HUDEP-2 (cell line): ENCODE measurements at regions not wholly inside any gene's neighbourhood (a gene's known extent, or its start where the extent isn't known, plus 50 kb on each side); places are given as distances from the start of the nearest gene placed in this dataset.
"Not testable (repeated sequence)": the region's sequence is repeated elsewhere in the genome, so short reads cannot be mapped to it uniquely, and the experiment has no call there.

Experiments used
- DNase-seq, 76 experiments: peaks; one replicate each; lab custom pipeline; 2025; ENCODE audit not compliant: unreplicated experiment in 76 of 76; lab: John Stamatoyannopoulos, UW

DNA sequence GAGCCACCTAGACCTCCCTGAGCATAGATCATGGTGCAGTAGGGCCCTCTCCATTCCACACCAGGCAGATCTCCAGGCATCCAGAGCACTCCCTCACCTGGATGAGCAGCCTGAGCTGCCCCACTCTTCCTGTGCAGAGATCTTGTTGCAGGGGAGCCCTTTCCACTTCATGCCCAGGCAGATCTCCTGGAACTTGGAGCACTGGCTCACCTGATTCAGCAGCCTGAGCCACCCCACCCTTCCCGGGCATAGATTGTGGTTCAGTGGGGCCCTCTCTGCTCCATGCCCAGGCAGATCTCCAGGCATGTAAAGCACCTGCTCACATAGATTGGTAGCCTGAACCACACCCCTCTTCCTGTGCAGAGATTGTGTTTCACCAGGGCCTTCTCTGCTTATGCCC, 78.0 kb downstream of the SEC16B start:
- DNase-seq: no peak

DNA sequence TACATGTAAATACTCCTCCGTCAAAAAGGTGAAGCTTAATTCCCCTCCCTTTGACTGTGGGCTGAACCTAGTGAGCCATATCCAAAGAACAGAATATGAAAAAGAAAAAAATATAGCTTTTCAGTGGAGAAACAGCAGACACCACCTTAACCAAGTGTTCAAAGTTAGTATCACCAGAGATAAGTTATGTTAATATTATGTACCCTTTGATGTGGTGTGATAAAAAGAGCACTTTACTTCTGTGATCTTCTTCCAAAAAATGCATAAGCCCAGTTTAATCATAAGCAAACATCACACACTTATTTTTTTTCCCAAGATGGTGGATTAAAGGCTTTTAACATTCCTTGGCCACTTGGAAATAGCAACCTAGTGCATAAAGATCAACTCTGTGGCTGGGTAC, 79.4 kb downstream of the SEC16B start:
- no peak for DNase-seq

DNA sequence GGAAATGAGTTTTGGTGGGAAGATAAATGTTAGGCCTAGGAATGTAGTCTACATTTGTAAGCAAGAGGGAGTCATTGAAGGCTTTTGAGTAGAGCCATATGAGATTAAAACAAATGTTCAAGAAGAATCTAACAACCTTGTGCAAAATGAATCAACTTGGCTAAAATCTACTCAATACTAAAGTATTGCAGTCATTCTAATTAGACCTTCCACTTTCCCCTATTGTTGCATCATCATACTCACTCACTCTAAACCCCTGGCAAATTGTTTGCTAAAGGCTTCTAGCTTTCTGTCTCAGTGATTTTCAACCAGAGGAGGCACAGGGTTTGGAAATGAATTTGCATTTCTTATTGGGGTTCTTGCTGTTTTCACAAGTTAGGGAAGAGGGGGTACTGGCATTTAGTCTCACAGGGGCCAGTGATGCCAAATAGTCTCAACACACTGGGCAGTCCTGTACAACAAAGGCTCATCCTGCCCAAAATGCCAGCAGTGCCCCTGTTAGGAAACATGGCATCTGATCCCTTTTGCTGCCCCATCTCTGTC, 85.3 kb downstream of the SEC16B start:
- no peak for DNase-seq

DNA sequence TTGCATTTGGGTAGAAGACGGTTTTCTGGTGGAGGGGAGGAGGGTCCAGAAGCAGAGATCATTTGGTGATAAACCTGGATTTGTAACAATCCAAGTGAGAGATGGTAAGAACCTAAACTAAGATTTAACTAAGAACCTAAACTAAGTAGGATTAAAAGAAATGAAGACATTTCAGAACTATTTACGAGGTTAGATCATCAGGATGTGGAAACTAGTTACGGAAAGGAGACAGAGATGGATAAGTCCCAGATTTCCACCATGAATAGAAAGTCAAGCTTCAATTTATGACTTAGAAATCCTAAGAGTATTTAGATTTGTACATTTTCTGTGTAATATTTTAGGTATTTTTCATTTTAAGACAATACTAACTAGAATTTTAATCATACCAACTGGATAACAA, 86.3 kb downstream of the SEC16B start:
- DNase-seq: no peak

DNA sequence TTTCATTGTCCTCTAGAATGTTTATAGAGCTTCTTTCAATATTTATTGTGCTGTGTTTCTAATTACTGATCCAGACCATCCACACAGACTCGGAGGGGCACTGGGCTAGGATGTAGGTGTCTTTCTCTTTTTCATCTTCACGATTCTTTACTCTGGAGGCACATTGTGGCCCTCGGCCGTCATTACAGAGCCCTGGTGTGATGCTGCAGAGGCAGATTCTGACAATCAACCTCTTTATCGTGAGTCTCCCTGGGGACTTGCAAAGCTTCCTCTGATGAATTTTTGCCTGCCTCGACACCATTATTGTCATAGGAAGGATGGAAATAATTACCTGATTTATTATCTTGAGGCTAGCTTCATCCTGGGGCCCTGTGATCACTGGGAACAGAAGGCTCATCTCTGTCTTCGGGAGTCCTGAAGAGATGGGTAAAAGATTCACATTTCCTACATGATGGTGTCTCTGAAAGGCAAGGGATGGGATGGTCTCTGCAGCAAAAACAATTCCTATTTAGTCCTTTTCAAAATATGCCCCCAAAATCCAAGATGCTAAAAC, 89.4 kb downstream of the SEC16B start:
- DNase-seq: no peak

DNA sequence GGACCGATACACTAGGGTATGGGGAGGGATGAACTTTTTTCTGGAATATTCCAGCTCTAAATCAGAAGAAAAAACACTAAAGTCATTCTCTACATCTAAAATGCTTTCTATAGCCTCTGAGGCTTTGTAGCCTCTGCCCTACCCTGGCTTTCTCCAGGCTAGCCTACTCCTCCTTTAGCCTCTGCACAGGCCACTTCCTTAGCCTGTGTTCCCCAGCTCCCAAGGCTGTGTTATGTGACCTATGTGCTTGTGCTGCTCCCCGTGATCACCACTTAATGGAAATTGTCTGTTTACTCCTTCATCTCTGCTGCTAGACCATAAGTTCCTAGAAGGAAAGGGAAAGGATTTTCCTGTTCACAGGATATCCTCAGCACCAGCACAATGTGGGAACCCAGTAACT, 92.8 kb downstream of the SEC16B start:
- no peak for DNase-seq

DNA sequence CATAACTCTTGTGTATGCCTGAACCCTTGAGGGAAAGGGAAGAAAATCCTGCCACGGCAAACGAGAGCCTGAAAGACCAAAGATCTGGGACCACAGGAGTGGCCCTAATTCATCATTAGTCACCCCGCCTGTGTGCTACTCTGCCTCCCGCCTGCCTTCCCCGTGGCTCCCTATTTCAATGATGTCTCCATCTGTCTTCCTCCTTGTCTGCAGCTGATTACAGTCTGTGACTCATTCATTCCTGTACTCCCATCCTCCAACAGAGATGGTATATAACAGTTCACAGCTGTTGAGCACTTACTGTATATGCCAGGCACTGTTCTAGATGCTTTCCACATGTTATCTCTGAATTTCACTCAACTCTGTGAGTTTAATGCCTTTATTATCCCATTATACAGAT, 96.6 kb downstream of the SEC16B start:
- peak in 2 of 76 experiments; percentile 2 to 9 for DNase-seq

DNA sequence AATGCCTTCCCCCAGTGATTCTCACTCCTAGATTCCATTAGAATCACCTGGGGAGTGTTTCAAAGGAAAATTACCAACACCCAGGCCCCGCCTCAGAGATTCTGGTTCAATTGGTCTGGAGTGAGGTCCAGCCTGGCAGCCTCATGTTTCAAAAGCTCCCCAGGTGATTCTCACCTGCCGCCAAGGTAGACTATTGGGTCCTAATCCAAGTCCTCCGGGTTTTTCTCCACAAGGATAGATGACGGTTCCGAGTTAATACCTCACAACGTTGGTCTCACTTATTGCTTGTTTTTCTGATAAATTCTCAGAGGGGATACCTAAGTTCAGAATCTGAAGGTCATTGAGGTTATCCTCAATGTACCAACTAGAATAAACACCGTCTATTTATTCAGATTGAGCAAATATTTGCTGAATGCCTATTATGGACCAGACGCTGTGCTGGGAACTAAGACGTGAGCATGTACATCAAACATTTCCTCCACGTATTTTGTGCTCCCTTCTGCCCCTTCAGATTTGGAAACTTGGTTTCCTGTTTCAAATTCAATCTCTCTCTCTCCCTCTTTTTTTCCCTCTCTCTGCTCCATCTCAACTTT, 97.5 kb downstream of the SEC16B start:
- DNase-seq: no peak

DNA sequence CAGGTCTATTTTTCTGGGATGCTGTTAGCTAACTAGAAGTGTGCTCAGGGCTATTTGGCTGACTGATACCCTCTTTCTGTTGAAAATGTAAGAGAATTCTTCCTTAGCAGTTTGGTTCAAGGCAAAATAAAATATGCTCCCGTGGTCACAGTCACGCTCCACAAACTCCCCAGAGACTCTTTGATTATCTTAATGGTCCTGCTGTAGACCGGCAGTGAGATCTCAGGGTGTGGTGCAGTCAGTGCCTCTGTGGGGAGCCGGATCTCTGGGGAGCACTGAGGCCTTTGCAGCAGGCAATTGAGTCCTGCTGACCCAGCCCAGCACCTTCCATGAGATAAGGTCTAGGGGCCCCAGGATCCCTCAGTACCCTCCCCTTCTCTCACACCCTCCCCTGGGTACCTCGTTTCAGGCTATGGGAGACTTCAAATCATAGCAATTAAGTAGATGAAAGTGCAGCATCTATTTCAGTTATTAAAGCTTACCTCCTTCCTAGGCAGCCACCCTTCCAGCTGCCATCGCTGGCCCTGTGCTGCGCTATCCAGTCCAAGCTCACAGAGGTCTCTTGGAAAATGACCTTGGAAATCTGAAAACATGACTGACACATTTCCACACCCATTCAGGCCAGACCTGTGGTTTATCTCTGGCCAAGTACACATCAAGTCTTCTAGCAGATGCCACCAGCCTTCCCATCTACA, 98.1 kb downstream of the SEC16B start:
- DNase-seq: peak in 1 of 76 experiments; percentile 3

DNA sequence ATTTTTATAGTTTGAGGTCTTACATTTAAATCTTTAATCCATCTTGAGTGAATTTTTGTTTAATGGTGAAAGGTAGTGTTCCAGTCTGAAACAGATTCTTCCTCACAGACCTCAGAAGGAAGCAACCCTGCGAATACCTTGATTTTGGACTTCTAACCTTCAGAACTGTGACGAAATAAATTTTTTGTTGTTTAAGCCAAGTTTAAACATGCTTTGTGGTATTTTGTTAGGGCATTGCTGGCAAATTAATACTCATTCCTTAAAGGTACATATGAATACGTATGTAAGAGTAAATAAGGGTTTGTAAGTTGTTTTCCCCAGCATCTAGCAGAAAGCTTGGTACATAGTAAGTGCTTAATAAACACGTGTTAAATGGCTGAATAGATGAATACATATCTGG, 100.3 kb downstream of the SEC16B start:
- no peak for DNase-seq

DNA sequence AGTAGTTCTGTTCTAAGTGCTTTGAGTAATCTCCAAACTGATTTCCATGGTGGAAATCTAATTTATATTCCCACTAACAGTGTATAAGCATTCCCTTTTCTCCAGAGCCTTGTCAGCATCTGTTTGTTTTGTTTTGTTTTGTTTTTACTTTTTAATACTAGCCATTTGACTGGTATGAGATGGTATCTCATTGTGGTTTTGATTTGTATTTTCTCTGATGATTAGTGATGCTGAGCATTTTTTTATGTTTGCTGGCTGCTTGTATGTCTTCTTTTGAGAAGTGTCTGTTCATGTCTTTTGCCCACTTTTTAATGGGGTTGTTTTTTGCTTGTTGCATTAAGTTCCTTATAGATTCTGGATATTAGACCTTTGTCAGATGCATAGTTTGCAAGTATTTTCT, 100.8 kb downstream of the SEC16B start:
- not testable (repeated sequence) for DNase-seq

DNA sequence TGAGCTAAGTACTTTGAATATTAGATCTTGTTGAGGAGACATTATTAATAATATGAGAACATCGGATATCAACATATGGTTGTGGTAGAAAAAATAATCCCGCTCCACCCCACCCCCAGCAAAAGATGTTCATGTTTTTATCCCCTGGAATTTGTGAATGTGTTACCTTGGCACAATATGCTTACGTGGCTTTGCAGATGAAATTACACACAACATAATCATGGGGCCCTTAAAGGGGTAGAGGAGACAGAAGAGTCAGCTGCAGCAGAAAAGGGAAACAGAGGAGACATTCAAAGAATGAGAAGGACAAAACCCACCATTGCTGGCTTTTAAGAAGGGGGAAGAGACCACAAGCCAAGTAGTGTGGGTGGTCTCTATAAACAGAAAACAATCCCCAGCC, 104.1 kb downstream of the SEC16B start:
- DNase-seq: no peak

DNA sequence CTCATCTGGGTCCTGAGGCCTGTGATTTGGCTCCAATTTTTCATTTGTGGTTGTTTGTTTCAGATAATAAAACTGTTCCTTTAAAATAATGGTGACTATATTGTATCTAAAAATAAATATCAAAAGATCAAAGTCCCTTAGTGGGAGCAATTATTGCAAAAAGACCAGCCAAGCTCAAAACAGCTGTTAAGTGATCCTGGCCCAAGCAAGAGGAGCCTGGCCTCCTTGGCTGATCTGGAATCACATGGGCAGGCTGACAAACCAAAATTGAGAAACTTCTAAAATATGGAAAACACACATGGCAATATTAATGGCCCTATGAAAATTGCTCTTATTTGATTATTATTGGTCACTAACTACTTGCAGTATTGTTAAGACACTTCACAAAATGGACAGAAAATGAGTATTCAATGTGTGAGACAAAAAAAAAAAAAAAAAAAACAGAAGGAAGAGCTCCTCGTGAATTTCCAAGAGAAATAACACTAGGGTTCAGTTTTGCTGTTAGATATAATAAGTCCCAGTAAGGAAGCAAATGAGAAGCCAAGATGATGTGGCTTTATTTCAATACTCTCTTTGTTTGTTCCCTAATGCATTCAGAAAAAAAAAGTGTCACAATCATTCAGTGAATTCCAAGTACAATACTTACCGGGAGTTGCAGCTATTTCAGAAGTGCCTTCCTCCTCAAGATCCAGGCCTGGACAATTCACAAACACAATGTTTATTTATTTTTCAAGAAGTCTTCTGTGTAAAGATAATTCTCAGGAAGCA, 105.1 kb downstream of the SEC16B start:
- no peak for DNase-seq

DNA sequence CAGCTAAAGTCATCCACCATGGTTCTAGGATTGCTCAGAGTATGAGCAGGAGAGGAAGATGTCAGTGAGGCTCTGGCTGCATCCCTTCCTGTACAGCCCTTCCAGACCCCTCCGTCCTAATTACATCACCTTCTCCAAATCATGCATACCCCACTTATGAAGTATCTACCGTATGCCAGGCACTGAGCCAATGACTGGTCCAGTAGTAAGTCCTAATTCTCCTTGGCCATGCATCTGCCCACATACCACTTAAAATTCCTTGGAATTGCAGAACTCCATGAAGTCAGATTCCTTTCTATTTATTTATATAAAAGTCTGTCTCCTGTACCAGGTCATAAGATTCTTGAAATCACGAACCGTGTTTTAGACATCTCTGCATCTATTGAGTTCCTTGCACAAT, 106.1 kb downstream of the SEC16B start:
- no peak for DNase-seq

DNA sequence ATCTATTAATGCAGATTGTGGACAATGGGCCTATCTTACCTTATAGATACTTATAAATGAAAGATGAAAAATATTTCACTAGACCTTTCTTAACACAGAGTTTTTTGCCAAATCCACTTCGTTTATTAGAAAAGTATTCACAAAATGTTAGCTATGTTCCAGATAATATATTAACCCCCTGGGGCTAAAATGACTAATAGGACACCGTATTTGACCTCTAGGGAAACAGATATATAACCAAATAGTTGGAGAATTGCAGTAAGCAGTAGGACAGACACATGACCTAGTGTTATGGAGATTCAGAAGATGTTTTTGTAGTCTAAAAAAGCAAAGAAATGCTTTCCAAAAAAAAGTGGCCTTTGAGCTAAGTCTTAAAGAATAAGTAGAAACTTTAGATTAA, 106.9 kb downstream of the SEC16B start:
- no peak for DNase-seq

DNA sequence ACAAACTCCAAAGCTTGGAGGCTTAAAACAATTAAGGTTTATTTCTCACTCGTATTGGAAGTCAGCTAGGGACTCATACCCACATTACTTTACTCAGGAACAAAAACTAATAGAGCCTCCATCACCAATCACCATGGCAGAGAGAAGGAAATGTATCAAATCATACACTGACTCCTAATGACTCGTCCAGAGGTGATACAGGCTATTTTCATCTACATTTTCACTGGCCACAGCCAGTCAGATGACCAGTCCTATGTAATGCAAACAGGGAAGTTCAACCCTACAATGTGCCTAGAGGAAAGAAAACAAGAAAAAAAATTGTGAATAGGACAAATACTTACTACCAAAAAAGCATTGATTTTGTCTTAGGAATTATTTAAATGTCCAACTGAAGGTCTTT, 110.3 kb downstream of the SEC16B start:
- DNase-seq: no peak

DNA sequence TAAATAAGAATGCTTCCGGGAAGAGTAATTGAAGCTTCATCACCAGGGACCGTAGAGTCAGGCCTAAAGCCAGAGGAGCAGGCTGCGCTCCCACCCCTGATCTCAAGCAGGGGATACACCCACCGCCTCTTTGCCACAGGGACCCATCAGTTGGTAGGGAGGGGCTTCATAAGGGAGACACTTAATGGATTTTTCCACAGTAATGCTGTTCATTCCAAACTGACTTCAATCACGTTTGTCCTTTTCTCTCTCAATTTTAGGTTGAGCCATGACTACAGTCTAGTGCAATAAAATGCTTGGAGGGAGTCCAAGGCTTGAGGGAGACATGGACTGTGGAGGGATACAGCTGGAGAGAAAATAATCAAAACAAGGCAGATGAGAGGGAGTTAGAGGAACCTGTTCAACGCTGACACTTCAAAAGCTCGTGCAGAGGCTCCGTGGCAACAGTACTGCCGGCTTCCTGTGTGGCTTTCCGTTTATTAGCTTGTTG, 111.5 kb downstream of the SEC16B start:
- DNase-seq: no peak

DNA sequence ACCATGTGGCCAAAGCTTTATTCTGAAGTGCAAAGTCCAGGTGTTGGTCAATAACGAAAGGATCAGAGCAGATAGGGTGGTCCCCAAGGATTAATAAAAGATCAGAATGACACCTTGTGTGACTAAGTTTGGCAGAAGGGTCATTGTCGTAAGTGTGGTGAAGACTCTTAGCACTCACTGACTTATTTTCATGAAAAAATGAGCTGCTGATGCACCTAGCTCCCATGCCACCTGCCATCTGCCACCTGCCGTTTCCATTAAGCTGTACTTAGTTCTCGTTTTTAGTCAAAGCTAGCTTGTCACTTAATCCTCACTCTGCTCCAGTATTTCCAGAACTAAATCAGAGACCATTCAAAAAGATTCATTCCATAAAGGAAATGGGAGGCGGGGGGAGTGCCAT, 112.6 kb downstream of the SEC16B start:
- no peak for DNase-seq

DNA sequence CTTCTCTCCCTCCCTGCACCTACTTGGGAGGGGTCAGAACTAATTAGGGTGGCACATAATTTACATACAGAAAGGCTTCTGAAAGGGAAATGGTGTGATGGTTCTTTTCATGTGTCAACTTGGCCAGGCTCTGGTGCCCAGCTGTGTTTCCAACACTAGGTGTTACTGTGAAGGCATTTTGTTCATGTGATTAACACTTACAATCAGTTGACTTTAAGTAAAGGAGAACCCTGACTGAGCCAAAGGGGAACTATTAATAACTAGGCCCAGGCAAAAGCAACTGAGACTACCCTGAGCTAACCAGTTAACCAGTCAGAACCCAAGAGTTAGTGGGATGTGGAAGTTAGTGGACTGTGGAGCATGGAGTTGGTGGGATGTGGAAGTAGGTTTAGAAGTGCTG, 114.9 kb downstream of the SEC16B start:
- DNase-seq: no peak

DNA sequence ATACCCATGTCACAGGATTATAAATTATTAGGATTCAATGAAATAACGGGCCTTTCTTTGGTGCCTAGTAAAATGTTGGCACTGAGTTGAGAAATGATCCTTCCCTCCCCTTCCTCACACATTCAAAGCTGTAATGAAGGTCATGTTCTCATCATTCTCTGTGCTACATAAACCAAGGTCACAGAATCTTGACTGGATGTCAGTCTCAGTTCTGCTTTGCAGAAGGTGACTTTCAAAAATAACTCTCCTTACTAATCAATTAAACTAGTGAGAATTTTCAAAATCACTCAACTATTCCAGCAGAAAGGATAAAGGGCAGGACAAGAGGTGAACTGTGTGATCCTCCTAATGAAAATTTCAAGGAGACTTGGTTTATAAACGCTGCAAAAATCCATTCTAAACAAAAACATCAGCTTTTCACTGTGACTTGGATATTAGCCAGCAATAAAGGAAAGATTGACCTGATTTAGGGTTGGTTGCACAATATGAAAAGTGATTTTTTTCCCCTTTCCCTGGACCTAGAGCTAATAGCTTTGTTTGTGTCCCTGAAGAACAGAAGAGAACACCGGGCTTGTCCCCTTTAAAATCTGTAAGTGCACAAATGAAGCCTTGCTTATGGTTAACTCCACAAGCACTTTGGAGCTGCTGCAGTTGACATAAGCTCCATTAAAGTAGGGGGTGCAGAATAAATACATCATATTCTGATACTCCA, 120.1 kb downstream of the SEC16B start:
- no peak for DNase-seq

DNA sequence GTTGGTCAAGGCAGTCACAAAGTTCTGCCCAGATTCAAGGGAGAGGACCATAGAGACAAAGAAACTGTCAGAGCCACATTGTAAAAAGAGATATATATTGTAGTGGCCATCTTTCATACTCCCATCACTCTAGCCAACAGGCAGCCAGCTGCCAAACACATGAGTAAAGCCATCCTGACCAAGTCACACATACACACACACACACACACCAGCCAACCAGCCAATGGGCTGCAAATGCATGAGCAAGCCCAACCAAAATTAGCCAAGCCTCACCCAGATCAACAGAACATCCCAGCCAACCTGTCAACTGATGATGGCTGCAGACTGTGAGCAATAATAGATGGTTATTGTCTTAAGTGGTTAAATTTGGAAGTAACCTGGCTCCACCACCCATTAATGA, 120.7 kb downstream of the SEC16B start:
- DNase-seq: no peak
